ENCODE measurements at regions not wholly inside any gene's neighbourhood (a gene's known extent, or its start where the extent isn't known, plus 50 kb on each side); places are given as distances from the start of the nearest gene placed in this dataset.

DNA sequence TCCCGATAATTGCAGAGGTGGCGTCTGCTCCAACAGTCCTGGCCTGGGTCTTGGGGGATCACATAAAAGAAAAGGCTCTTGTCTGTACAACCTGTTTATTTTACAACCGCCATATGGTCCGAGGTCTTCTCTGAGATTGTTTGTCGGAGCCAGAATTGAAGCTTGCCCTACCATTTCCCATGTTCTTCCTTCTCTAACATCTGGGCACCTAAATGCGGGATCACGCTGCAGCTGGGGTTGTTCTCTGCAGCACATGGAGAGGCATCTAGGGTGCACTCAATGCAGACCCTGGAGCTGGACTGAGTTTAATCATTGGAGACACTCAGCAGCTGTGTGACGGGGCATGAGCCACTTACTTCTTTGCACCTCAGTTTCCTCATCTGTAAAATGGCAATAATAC is 107.7 kb downstream of the ACKR3 start (continued):
- TF ChIP-seq FOSL2 (IDR thresholded peaks at IDR 0.05; ENCODE audit: borderline replicate concordance, low read depth) (no peak), TEAD4 (IDR thresholded peaks at IDR 0.05; ENCODE audit: borderline replicate concordance, insufficient read depth) (no peak)

DNA sequence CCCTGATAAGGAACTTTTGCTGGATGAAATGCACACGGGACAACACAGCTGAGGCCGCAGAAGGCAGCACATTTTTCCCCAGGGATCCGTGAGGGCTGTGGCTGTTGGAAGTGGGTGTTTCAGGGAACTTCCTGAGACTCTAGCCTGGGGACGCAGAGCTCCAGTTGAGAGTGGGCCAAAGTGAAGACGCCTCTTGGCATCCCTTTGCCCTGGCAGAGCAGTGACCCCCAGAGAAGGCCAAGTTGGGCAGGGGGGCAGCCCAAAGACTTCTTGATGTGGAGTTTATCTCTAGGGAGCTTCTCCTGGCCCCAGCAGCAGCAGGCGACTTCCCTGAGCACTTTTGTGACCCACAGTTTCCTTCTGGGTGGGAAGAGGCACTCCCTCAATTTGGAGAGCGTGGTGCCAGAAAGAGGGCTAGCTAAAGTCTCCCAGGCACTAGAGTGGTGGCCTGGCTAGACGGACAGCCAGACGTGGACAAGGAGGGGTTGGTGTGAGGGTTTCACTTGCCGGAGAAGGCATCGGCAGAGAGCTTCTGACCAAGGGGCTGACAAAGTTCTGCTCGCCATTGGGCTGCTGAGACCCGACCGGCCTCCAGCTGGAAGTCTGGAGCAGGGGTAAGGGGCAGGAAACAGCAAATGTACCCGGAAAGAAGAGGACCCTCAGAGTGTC is 108.8 kb downstream of the ACKR3 start:
- TF ChIP-seq REST (IDR thresholded peaks at IDR 0.05; ENCODE audit: low read depth, low read length) (no peak), PBX3 (IDR thresholded peaks at IDR 0.05) (no peak), RFX5 (IDR thresholded peaks at IDR 0.05; ENCODE audit: low read length) (no peak), FOXJ3 (CRISPR knock-in tag; IDR thresholded peaks at IDR 0.05) (no peak), TCF12 (IDR thresholded peaks at IDR 0.05) (no peak), NFIC (IDR thresholded peaks at IDR 0.05; ENCODE audit: borderline replicate concordance) (no peak), MEF2A (IDR thresholded peaks at IDR 0.05; ENCODE audit: borderline replicate concordance, low read depth) (no peak), IRF3 (IDR thresholded peaks at IDR 0.05; ENCODE audit: low read depth, low read length) (no peak)
- TF ChIP-seq, protein P1, sequence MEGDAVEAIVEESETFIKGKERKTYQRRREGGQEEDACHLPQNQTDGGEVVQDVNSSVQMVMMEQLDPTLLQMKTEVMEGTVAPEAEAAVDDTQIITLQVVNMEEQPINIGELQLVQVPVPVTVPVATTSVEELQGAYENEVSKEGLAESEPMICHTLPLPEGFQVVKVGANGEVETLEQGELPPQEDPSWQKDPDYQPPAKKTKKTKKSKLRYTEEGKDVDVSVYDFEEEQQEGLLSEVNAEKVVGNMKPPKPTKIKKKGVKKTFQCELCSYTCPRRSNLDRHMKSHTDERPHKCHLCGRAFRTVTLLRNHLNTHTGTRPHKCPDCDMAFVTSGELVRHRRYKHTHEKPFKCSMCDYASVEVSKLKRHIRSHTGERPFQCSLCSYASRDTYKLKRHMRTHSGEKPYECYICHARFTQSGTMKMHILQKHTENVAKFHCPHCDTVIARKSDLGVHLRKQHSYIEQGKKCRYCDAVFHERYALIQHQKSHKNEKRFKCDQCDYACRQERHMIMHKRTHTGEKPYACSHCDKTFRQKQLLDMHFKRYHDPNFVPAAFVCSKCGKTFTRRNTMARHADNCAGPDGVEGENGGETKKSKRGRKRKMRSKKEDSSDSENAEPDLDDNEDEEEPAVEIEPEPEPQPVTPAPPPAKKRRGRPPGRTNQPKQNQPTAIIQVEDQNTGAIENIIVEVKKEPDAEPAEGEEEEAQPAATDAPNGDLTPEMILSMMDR (IDR thresholded peaks at IDR 0.05), result no peak
- TF ChIP-seq, protein P2, sequence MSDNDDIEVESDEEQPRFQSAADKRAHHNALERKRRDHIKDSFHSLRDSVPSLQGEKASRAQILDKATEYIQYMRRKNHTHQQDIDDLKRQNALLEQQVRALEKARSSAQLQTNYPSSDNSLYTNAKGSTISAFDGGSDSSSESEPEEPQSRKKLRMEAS (IDR thresholded peaks at IDR 0.05; ENCODE audit: low read depth), result no peak
- CTCF ChIA-PET, result interaction anchor here (0.6 kb wide), 1 partner anchor 27 kb away, joined by 3 read pairs; no protein-coding TSS in a partner anchor

More for the DNA sequence above, 108.8 kb downstream of the ACKR3 start:
- no peaks in the 10 kb centered on the region for H3K4me1 ChIP-seq (ENCODE audit: control insufficient read depth in 1 of 2, insufficient read depth in 2 of 2, low read depth in 1 of 2, low read length in 1 of 2)
- H3K9me2 ChIP-seq, result no peaks in the 10 kb centered on the region
- WGBS (ENCODE audit: low lambda C conversion rate), result 19% methylated on average over 12 of the region's 15 CpGs
- no peak overlapping the region for H3K4me2 ChIP-seq
- H3K36me3 ChIP-seq (replicated peaks in 1 of 2; ENCODE audit: control insufficient read depth in 1 of 2, insufficient read depth in 2 of 2, low read length in 1 of 2), result no peaks in the 10 kb centered on the region
- no peaks in the 10 kb centered on the region for H3K79me2 ChIP-seq (ENCODE audit: insufficient read depth)
- H2AFZ ChIP-seq (ENCODE audit: low read depth), result no peak overlapping the region
- peaks cover 13% of the 10 kb centered on the region; the same call in 1 of the 2 replicates for H3K27me3 ChIP-seq (ENCODE audit: insufficient read depth)
- no peak overlapping the region for H3K4me3 ChIP-seq (ENCODE audit: low read depth in 2 of 2, low read length in 1 of 2)
- H4K20me1 ChIP-seq (ENCODE audit: insufficient read depth), result no peaks in the 10 kb centered on the region
- no peaks in the 10 kb centered on the region for H3K9me3 ChIP-seq
- no peak overlapping the region for H3K27ac ChIP-seq (ENCODE audit: low read depth in 2 of 2, low read length in 1 of 2)
- POLR2A ChIA-PET, result no interaction called here
- no peaks in the 10 kb centered on the region for H3F3A ChIP-seq (replicated peaks; ENCODE audit: insufficient read depth)
- no peak for DNase-seq
- H3K9ac ChIP-seq, result no peak overlapping the region
